ENCODE measurements at regions not wholly inside any gene's neighbourhood (a gene's known extent, or its start where the extent isn't known, plus 50 kb on each side); places are given as distances from the start of the nearest gene placed in this dataset.

DNA sequence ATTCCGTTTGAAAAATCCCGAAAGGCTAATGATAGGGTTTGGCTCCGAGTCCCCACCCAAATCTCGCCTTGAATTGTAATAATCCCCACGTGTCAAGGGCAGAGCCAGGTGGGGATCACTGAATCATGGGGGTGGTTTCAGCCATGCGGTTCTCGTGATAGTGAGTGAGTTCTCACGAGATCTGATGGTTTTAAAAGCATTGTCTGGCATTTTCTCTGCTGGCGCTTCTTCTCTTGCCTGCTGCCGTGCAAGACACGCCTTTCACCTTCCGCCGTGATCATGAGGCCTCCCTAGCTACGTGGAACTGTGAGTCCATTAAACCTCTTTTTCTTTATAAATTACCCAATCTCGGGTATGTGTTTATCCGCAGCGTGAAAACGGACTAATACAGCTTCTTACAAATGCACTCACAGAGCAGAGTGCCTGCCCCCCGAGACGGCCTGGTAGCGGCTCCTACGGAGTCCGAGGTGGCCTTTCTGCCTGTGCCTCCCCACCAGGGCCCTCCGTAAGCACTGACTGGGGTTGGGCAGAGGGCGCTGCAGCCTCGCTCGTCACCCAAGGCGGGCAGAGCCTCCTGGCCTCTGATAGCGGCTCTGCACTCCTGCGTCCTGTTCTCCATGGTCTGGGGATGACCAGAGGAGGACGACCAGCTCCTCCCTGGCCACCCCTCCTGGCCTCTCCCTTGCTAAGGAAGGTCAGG, 131.7 kb downstream of the FOXL1 start:
- DNase-seq (ENCODE audit: insufficient read length): no peak
- FAIRE-seq: no peak
- no peak for TF ChIP-seq TAF1 (IDR thresholded peaks at IDR 0.05; ENCODE audit: borderline replicate concordance, low read depth, low read length)
- TF ChIP-seq POLR2AphosphoS5 (IDR thresholded peaks at IDR 0.05; ENCODE audit: low read depth, low read length): no peak
- TF ChIP-seq POLR2A (IDR thresholded peaks at IDR 0.05; ENCODE audit: low read depth, low read length): no peak

- TF ChIP-seq POLR2A (IDR thresholded peaks at IDR 0.05; ENCODE audit: low read depth, low read length) (no peak), TAF1 (IDR thresholded peaks at IDR 0.05; ENCODE audit: borderline replicate concordance, low read depth, low read length) (no peak), POLR2AphosphoS5 (IDR thresholded peaks at IDR 0.05; ENCODE audit: low read depth, low read length) (no peak)
- FAIRE-seq: no peak
Observed at GRCh38 chr16:86710602-86710950, 132.2 kb downstream of the FOXL1 start.

DNA sequence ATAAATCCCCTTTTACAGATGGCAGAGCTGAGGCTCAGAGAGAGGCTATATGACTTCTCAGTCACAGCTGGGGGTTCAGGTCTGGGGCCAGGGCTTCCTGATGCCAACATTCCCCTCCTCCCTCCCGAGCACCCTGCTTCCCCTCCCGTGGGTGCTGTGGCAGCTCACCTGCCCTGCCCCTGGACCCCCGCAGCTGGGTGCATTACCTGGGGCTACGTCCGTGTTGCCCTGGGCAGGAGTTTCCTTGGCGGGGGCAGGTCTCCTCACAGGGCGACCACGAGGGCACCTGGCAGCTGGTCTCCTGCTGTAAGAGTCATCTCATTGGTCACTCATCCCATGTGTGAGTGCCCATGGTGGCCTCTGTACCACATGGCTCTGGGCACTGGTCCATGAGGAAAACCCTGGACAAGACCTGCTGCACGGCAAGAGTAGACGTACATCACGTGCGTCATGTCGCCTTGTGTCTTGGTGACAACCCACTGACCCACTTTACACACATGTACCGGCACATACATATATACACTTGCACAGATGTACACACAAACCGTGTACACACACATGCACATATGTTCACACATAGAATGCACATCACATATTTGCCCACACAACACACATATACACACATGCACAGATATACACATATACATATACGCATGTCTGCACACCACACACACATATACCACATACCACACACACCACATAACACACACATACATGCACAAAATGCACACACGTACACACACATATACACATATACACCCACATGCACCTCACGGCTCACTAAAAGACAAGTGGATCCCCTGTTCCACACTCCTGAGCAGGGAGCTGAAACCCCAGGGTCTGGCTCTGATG, 134.0 kb downstream of the FOXL1 start:
- TF ChIP-seq TAF1 (IDR thresholded peaks at IDR 0.05; ENCODE audit: borderline replicate concordance, low read depth, low read length): no peak
- no peak for TF ChIP-seq POLR2A (IDR thresholded peaks at IDR 0.05; ENCODE audit: low read depth, low read length)
- TF ChIP-seq POLR2AphosphoS5 (IDR thresholded peaks at IDR 0.05; ENCODE audit: low read depth, low read length): no peak
- no peak for DNase-seq (ENCODE audit: insufficient read length)
- FAIRE-seq: no peak

More at GRCh38 chr16:86710602-86710950, 132.2 kb downstream of the FOXL1 start:
- no peak for DNase-seq (ENCODE audit: insufficient read length)

GRCh38 chr16:86713021-86713631, 134.8 kb downstream of the FOXL1 start:
- TF ChIP-seq POLR2A (IDR thresholded peaks at IDR 0.05; ENCODE audit: low read depth, low read length) (no peak), TAF1 (IDR thresholded peaks at IDR 0.05; ENCODE audit: borderline replicate concordance, low read depth, low read length) (no peak), POLR2AphosphoS5 (IDR thresholded peaks at IDR 0.05; ENCODE audit: low read depth, low read length) (no peak)
- FAIRE-seq: no peak
- no peak for DNase-seq (ENCODE audit: insufficient read length)

GRCh38 chr16:86714166-86714565, 135.8 kb downstream of the FOXL1 start:
- TF ChIP-seq POLR2AphosphoS5 (IDR thresholded peaks at IDR 0.05; ENCODE audit: low read depth, low read length) (no peak), POLR2A (IDR thresholded peaks at IDR 0.05; ENCODE audit: low read depth, low read length) (no peak), TAF1 (IDR thresholded peaks at IDR 0.05; ENCODE audit: borderline replicate concordance, low read depth, low read length) (no peak)
- DNase-seq (ENCODE audit: insufficient read length) (no peak), FAIRE-seq (no peak)

- TF ChIP-seq POLR2A (IDR thresholded peaks at IDR 0.05; ENCODE audit: low read depth, low read length): no peak
- TF ChIP-seq POLR2AphosphoS5 (IDR thresholded peaks at IDR 0.05; ENCODE audit: low read depth, low read length): no peak
- TF ChIP-seq TAF1 (IDR thresholded peaks at IDR 0.05; ENCODE audit: borderline replicate concordance, low read depth, low read length): no peak
- FAIRE-seq (no peak), DNase-seq (ENCODE audit: insufficient read length) (no peak)
Observed at GRCh38 chr16:86716649-86717048, 138.3 kb downstream of the FOXL1 start.

GRCh38 chr16:86718118-86718517, 139.8 kb downstream of the FOXL1 start:
- DNase-seq (ENCODE audit: insufficient read length) (no peak), FAIRE-seq (no peak)
- no peak for TF ChIP-seq POLR2AphosphoS5 (IDR thresholded peaks at IDR 0.05; ENCODE audit: low read depth, low read length)
- no peak for TF ChIP-seq TAF1 (IDR thresholded peaks at IDR 0.05; ENCODE audit: borderline replicate concordance, low read depth, low read length)
- no peak for TF ChIP-seq POLR2A (IDR thresholded peaks at IDR 0.05; ENCODE audit: low read depth, low read length)

- no peak for DNase-seq (ENCODE audit: insufficient read length)
- FAIRE-seq: no peak
Observed at GRCh38 chr16:86722970-86723369, 144.6 kb downstream of the FOXL1 start.

GRCh38 chr16:86723689-86724088, 145.3 kb downstream of the FOXL1 start:
- TF ChIP-seq TAF1 (IDR thresholded peaks at IDR 0.05; ENCODE audit: borderline replicate concordance, low read depth, low read length) (no peak), POLR2AphosphoS5 (IDR thresholded peaks at IDR 0.05; ENCODE audit: low read depth, low read length) (no peak), POLR2A (IDR thresholded peaks at IDR 0.05; ENCODE audit: low read depth, low read length) (no peak)
- FAIRE-seq (no peak), DNase-seq (ENCODE audit: insufficient read length) (no peak)

More at GRCh38 chr16:86722970-86723369, 144.6 kb downstream of the FOXL1 start:
- TF ChIP-seq POLR2AphosphoS5 (IDR thresholded peaks at IDR 0.05; ENCODE audit: low read depth, low read length): no peak
- no peak for TF ChIP-seq POLR2A (IDR thresholded peaks at IDR 0.05; ENCODE audit: low read depth, low read length)
- TF ChIP-seq TAF1 (IDR thresholded peaks at IDR 0.05; ENCODE audit: borderline replicate concordance, low read depth, low read length): no peak

- no peak for FAIRE-seq
- TF ChIP-seq TAF1 (IDR thresholded peaks at IDR 0.05; ENCODE audit: borderline replicate concordance, low read depth, low read length) (no peak), POLR2AphosphoS5 (IDR thresholded peaks at IDR 0.05; ENCODE audit: low read depth, low read length) (no peak), POLR2A (IDR thresholded peaks at IDR 0.05; ENCODE audit: low read depth, low read length) (no peak)
Observed at GRCh38 chr16:86725401-86725800, 147.1 kb downstream of the FOXL1 start.

DNA sequence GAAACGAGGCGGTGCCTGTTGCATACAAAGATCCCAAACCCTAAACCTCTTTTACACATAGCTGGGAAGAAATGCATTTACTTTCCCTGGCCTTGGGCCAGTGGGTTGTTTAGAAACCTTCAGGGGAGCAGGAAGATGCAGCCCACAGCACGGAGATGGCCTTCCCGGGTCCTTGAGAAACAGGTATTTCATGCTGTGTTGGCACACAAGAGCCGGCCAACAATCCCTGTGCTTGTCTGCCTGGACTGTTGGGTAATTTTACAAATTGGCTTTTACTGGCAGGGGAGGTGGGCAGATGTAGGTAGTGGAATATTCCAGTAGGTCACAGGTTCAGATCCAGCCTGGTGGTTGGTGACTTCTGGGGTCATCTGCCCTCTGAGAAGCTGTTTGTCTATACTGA, 148.0 kb downstream of the FOXL1 start:
- no peak for TF ChIP-seq TAF1 (IDR thresholded peaks at IDR 0.05; ENCODE audit: borderline replicate concordance, low read depth, low read length)
- no peak for TF ChIP-seq POLR2AphosphoS5 (IDR thresholded peaks at IDR 0.05; ENCODE audit: low read depth, low read length)
- no peak for TF ChIP-seq POLR2A (IDR thresholded peaks at IDR 0.05; ENCODE audit: low read depth, low read length)
- DNase-seq (ENCODE audit: insufficient read length) (no peak), FAIRE-seq (no peak)

More at GRCh38 chr16:86725401-86725800, 147.1 kb downstream of the FOXL1 start:
- no peak for DNase-seq (ENCODE audit: insufficient read length)

Measured in GM12892 (cell line).